CD4-positive, alpha-beta T cell (primary cell): ENCODE measurements at regions not wholly inside any gene's neighbourhood (a gene's known extent, or its start where the extent isn't known, plus 50 kb on each side); places are given as distances from the start of the nearest gene placed in this dataset.

Experiments used
- ATAC-seq: fragments of 200-7000 bp; cut with Tn5 transposase; one replicate; pipeline ENCODE4 v1.10.0; 2022; ENCODE audit warnings: mild to moderate bottlenecking; ENCODE audit not compliant: poor library complexity
- CTCF ChIA-PET: fragments of 350-600 bp; sonication (Branson Sonifier 250); formaldehyde crosslinking; loops from one replicate; lab custom pipeline; 2021; ENCODE audit warnings: antibody characterized with exemption, inconsistent platforms; lab: Charles Lee
- POLR2A ChIA-PET: fragments of 350-600 bp; sonication (Branson Sonifier 250); formaldehyde crosslinking; loops from one replicate; lab custom pipeline; 2021; ENCODE audit warnings: antibody characterized with exemption, inconsistent platforms; lab: Charles Lee
- DNase-seq, 14 experiments: peaks; one replicate each; pipeline ENCODE4 v3.0.0-alpha.2; 2013 to 2020; ENCODE audit warnings: mixed read lengths in 2 of 14
- H3K27ac ChIP-seq, 2 donors: one replicate each; pipeline versions ENCODE4 v1.5.1 to v1.7.0; 2013; ENCODE audit warnings: low read length in 2 of 2, low read depth in 1 of 2, mild to moderate bottlenecking in 1 of 2
- H3K27me3 ChIP-seq, 2 experiments: 1 replicate in 1 of 2; 2 replicates in 1 of 2; pipeline versions ENCODE4 v1.6.1 to v1.7.0; 2013; ENCODE audit warnings: low read length in 2 of 2, control low read depth in 1 of 2, mild to moderate bottlenecking in 1 of 2, moderate library complexity in 1 of 2; ENCODE audit not compliant: insufficient read depth in 2 of 2, control insufficient read depth in 1 of 2
- H3K36me3 ChIP-seq: one replicate; pipeline ENCODE4 v1.6.1; 2013; ENCODE audit warnings: low read length, control low read depth; ENCODE audit not compliant: insufficient read depth
- H3K4me1 ChIP-seq: one replicate; pipeline ENCODE4 v1.6.1; 2013; ENCODE audit warnings: low read length, control low read depth; ENCODE audit not compliant: insufficient read depth
- H3K4me3 ChIP-seq: one replicate; pipeline ENCODE4 v1.5.1; 2013; ENCODE audit warnings: mild to moderate bottlenecking, low read length, moderate library complexity
- H3K9me3 ChIP-seq, 2 experiments: 1 replicate in 1 of 2; 2 replicates in 1 of 2; pipeline versions ENCODE4 v1.6.1 to v1.7.0; 2013; ENCODE audit warnings: low read length in 2 of 2, mild to moderate bottlenecking in 2 of 2, control low read depth in 1 of 2, moderate library complexity in 1 of 2; ENCODE audit not compliant: control insufficient read depth in 1 of 2, insufficient read depth in 1 of 2
- H3K27ac Mint-ChIP-seq: one replicate; pipeline ENCODE4 v1.8.0; 2020; ENCODE audit warnings: mixed read lengths
- H3K27me3 Mint-ChIP-seq: one replicate; pipeline ENCODE4 v1.8.0; 2021; ENCODE audit warnings: mixed read lengths
- H3K36me3 Mint-ChIP-seq: one replicate; pipeline ENCODE4 v1.8.0; 2021; ENCODE audit warnings: low read depth, mixed read lengths
- H3K4me1 Mint-ChIP-seq: one replicate; pipeline ENCODE4 v1.8.0; 2021; ENCODE audit warnings: low read depth, mixed read lengths
- H3K4me3 Mint-ChIP-seq: one replicate; pipeline ENCODE4 v1.8.0; 2020; ENCODE audit warnings: mild to moderate bottlenecking, mixed read lengths
- H3K9me3 Mint-ChIP-seq: one replicate; pipeline ENCODE4 v1.8.0; 2020; ENCODE audit warnings: mixed read lengths
- CTCF ChIP-seq: fragments of 200-600 bp; IDR thresholded peaks from one replicate; pipeline ENCODE4 v1.8.0; 2022; ENCODE audit warnings: antibody characterized with exemption, mild to moderate bottlenecking
- intact Hi-C, 2 experiments: fragments of 100-400 bp; cut with DNase I in 1 of 2; cut with micrococcal nuclease in 1 of 2; formaldehyde crosslinking; loops; one replicate each; pipeline versions ENCODE4 v1.15.1 to v1.9.0; 2023 to 2025; cut with DNase I, micrococcal nuclease

DNA sequence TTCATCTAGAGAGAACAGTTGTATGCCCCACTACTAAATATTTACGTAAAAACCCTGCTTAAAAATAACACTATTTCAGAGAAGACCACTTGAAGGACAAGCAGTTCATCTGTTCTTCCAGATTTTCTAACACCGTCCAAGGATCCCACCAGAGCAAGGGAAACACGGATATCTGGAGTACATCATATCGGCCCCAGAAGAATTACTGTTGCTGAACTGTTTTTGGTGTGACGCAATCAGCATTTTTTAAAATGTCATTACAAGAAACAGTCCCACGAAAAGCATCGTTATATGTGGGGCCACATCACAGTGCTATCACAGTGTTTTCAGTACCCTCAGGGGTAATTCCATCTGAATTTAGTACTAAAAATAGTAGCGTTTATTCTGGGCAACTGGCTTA, 134.5 kb upstream of the PKDCC start:
- no peaks in the 10 kb centered on the region for H3K9me3 ChIP-seq
- no peaks in the 10 kb centered on the region for H3K4me1 ChIP-seq
- intact Hi-C loops, result no loop called here
- CTCF ChIA-PET, result no interaction called here
- H3K36me3 Mint-ChIP-seq, result no peaks in the 10 kb centered on the region
- H3K4me3 ChIP-seq, result no peak overlapping the region
- H3K27me3 Mint-ChIP-seq, result peaks cover 11% of the 10 kb centered on the region
- no peaks in the 10 kb centered on the region for H3K9me3 Mint-ChIP-seq
- no peak overlapping the region for H3K27ac ChIP-seq
- POLR2A ChIA-PET, result no interaction called here
- H3K36me3 ChIP-seq, result no peaks in the 10 kb centered on the region
- ATAC-seq (no peak), DNase-seq (no peak)
- no peak for TF ChIP-seq CTCF
- H3K4me3 Mint-ChIP-seq, result no peak overlapping the region
- H3K4me1 Mint-ChIP-seq, result no peaks in the 10 kb centered on the region
- H3K27ac Mint-ChIP-seq, result no peak overlapping the region
- H3K27me3 ChIP-seq, result peaks cover 0 to 4% of the 10 kb centered on the region in 2 experiments

DNA sequence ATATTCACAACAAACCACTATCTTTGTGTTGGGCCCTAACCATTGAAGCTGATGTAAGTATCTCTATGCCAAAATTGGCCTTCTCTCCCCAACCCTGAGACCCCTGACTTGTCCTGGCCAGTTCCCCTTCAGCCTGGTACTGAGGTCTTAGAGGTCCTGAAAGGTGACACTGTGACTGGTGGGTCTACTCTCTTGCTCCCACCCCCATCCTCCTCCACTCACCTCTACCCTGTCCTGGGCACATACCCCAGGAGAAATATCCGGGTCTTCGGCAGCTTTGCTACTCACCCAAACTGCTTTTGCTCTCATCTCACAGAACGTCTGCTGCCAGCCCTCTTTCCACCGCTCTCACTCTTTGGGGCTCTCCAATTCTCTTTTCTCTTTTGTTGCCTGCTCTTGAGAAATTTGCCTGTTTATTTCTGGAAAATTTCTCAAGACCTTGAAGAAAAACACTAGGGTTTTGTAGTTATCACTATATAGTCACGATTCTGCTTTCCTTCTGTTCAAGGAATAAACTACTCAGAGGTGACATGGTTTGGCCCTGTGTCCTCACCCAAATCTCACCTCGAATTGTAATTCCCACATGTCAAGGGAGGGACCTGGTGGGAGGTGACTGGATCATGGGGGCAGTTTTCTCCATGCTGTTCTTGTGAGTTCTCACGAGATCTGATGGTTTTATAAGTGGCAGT, 133.8 kb upstream of the PKDCC start:
- Histone ChIP-seq H3K4me3 (no peak overlapping the region), H3K27ac (no peak overlapping the region), H3K27me3 (no peaks in the 10 kb centered on the region), H3K9me3 (no peaks in the 10 kb centered on the region), H3K4me1 (no peaks in the 10 kb centered on the region), H3K36me3 (no peaks in the 10 kb centered on the region)
- ChIA-PET POLR2A (no interaction called here), CTCF (no interaction called here)
- intact Hi-C loops, result no loop called here
- H3K36me3 Mint-ChIP-seq, result no peaks in the 10 kb centered on the region
- peaks cover 11% of the 10 kb centered on the region for H3K27me3 Mint-ChIP-seq
- no peak for TF ChIP-seq CTCF
- H3K9me3 Mint-ChIP-seq, result no peaks in the 10 kb centered on the region
- H3K27ac Mint-ChIP-seq, result no peak overlapping the region
- H3K4me3 Mint-ChIP-seq, result no peak overlapping the region
- no peaks in the 10 kb centered on the region for H3K4me1 Mint-ChIP-seq
- ATAC-seq (no peak), DNase-seq (no peak)

GRCh38 chr2:41914936-41915335, 132.9 kb upstream of the PKDCC start:
- no peaks in the 10 kb centered on the region for H3K9me3 ChIP-seq
- H3K27me3 ChIP-seq, result no peaks in the 10 kb centered on the region
- H3K36me3 ChIP-seq, result no peaks in the 10 kb centered on the region
- intact Hi-C loops, result no loop called here
- H3K27ac ChIP-seq, result no peak overlapping the region
- ChIA-PET CTCF (no interaction called here), POLR2A (no interaction called here)
- no peaks in the 10 kb centered on the region for H3K4me1 ChIP-seq
- Mint-ChIP-seq H3K36me3 (no peaks in the 10 kb centered on the region), H3K4me3 (no peak overlapping the region), H3K27ac (no peak overlapping the region), H3K9me3 (no peaks in the 10 kb centered on the region), H3K27me3 (peaks cover 7% of the 10 kb centered on the region), H3K4me1 (no peaks in the 10 kb centered on the region)
- no peak overlapping the region for H3K4me3 ChIP-seq
- DNase-seq (no peak), ATAC-seq (no peak)
- no peak for TF ChIP-seq CTCF
